CD14-positive monocyte (primary cell): ENCODE measurements at regions not wholly inside any gene's neighbourhood (a gene's known extent, or its start where the extent isn't known, plus 50 kb on each side); places are given as distances from the start of the nearest gene placed in this dataset.

ENCODE experiments used
- DNase-seq, 3 donors: peaks; one replicate each; pipeline ENCODE4 v3.0.0-alpha.2; 2011 to 2022
- H2AFZ ChIP-seq: 2 replicates; pipeline ENCODE4 v1.6.0; 2012; ENCODE audit warnings: mild to moderate bottlenecking, low read depth, low read length, inconsistent platforms; ENCODE audit not compliant: insufficient read depth, poor library complexity, severe bottlenecking
- H3K27ac ChIP-seq, 2 donors: 1 replicate in 1 of 2; 2 replicates in 1 of 2; pipeline ENCODE4 v1.5.1; 2012 to 2013; ENCODE audit warnings: low read length in 2 of 2, control low read depth in 1 of 2, inconsistent platforms in 1 of 2, low read depth in 1 of 2, mild to moderate bottlenecking in 1 of 2
- H3K27me3 ChIP-seq, 2 donors: one replicate each; pipeline versions ENCODE4 v1.6.0 to v1.6.1; 2011 to 2013; ENCODE audit warnings: low read length in 2 of 2; ENCODE audit not compliant: control insufficient read depth in 2 of 2, insufficient read depth in 2 of 2
- H3K36me3 ChIP-seq, 2 donors: replicated peaks in 1 of 2; 1 replicate in 1 of 2; 2 replicates in 1 of 2; pipeline versions ENCODE4 v1.5.1 to v1.6.1; 2012 to 2013; ENCODE audit warnings: low read length in 2 of 2, control low read depth in 1 of 2, inconsistent platforms in 1 of 2, mild to moderate bottlenecking in 1 of 2; ENCODE audit not compliant: insufficient read depth in 2 of 2, control insufficient read depth in 1 of 2
- H3K4me1 ChIP-seq, 2 donors: 1 replicate in 1 of 2; 2 replicates in 1 of 2; pipeline versions ENCODE4 v1.5.1 to v1.6.1; 2012 to 2013; ENCODE audit warnings: low read length in 2 of 2, control low read depth in 1 of 2, inconsistent platforms in 1 of 2, mild to moderate bottlenecking in 1 of 2, moderate library complexity in 1 of 2; ENCODE audit not compliant: insufficient read depth in 2 of 2, control insufficient read depth in 1 of 2
- H3K4me2 ChIP-seq: replicated peaks from 2 replicates; pipeline ENCODE3; 2012; ENCODE audit warnings: low read length, moderate library complexity, mild to moderate bottlenecking; ENCODE audit not compliant: poor library complexity, severe bottlenecking; ENCODE audit errors: extremely low read depth
- H3K4me3 ChIP-seq, 3 experiments: fragments of 200-600 bp in 1 of 3; sonication (generic) in 1 of 3; replicated peaks in 1 of 3; 1 replicate in 2 of 3; 2 replicates in 1 of 3; pipeline ENCODE4 v1.5.1; 2011 to 2013; ENCODE audit warnings: low read length in 3 of 3, mild to moderate bottlenecking in 3 of 3, control low read depth in 2 of 3, low read depth in 2 of 3, inconsistent platforms in 1 of 3, moderate library complexity in 1 of 3
- H3K79me2 ChIP-seq: 2 replicates; pipeline ENCODE4 v1.6.0; 2012; ENCODE audit warnings: mild to moderate bottlenecking, control low read depth, inconsistent platforms, low read length, moderate library complexity; ENCODE audit not compliant: insufficient read depth
- H3K9ac ChIP-seq: 2 replicates; pipeline ENCODE4 v1.6.0; 2017; ENCODE audit warnings: low read length, mild to moderate bottlenecking; ENCODE audit not compliant: insufficient read depth, poor library complexity, severe bottlenecking
- H3K9me3 ChIP-seq, 2 donors: replicated peaks in 1 of 2; 1 replicate in 1 of 2; 2 replicates in 1 of 2; pipeline versions ENCODE4 v1.5.1 to v1.6.1; 2012 to 2013; ENCODE audit warnings: low read length in 2 of 2, control low read depth in 1 of 2; ENCODE audit not compliant: control insufficient read depth in 1 of 2, insufficient read depth in 1 of 2
- H4K20me1 ChIP-seq: 2 replicates; pipeline ENCODE4 v1.6.0; 2012; ENCODE audit warnings: mild to moderate bottlenecking, low read length, control low read depth, moderate library complexity; ENCODE audit not compliant: insufficient read depth
- H3K27ac Mint-ChIP-seq, 7 donors: one replicate each; pipeline ENCODE4 v1.8.0; 2020; ENCODE audit warnings: mild to moderate bottlenecking in 7 of 7, mixed read lengths in 7 of 7, moderate library complexity in 6 of 7, inconsistent platforms in 2 of 7
- H3K27me3 Mint-ChIP-seq, 3 donors: one replicate each; pipeline ENCODE4 v1.8.0; 2021 to 2022; ENCODE audit warnings: low read depth in 3 of 3, mild to moderate bottlenecking in 3 of 3, mixed read lengths in 3 of 3, moderate library complexity in 3 of 3, inconsistent platforms in 1 of 3
- H3K36me3 Mint-ChIP-seq, 2 donors: one replicate each; pipeline ENCODE4 v1.8.0; 2020; ENCODE audit warnings: mixed read lengths in 2 of 2, inconsistent platforms in 1 of 2, mild to moderate bottlenecking in 1 of 2
- H3K4me1 Mint-ChIP-seq: one replicate; pipeline ENCODE4 v1.8.0; 2020; ENCODE audit warnings: mild to moderate bottlenecking, mixed read lengths
- H3K4me3 Mint-ChIP-seq, 2 donors: one replicate each; pipeline ENCODE4 v1.8.0; 2020; ENCODE audit warnings: mild to moderate bottlenecking in 2 of 2, mixed read lengths in 2 of 2, moderate library complexity in 1 of 2
- H3K9me3 Mint-ChIP-seq, 7 donors: one replicate each; pipeline ENCODE4 v1.8.0; 2020 to 2022; ENCODE audit warnings: mixed read lengths in 7 of 7, mild to moderate bottlenecking in 6 of 7, moderate library complexity in 6 of 7, inconsistent platforms in 2 of 7
- WGBS: methylation state at CpG from one replicate; pipeline ENCODE4 v1.1.5; 2013; ENCODE audit warnings: missing lambda C conversion rate; ENCODE audit not compliant: insufficient coverage; 5-methylcytosine and 5-hydroxymethylcytosine counted together
- intact Hi-C, 2 donors: fragments of 100-400 bp; cut with micrococcal nuclease; formaldehyde crosslinking; loops; one replicate each; pipeline versions ENCODE4 v1.15.0 to v1.15.1; 2023
- TF ChIP-seq, protein P1 (sequence below): fragments of 200-600 bp; IDR thresholded peaks from one replicate; pipeline ENCODE4 v1.8.0; 2022; ENCODE audit warnings: antibody characterized with exemption, mild to moderate bottlenecking

DNA sequence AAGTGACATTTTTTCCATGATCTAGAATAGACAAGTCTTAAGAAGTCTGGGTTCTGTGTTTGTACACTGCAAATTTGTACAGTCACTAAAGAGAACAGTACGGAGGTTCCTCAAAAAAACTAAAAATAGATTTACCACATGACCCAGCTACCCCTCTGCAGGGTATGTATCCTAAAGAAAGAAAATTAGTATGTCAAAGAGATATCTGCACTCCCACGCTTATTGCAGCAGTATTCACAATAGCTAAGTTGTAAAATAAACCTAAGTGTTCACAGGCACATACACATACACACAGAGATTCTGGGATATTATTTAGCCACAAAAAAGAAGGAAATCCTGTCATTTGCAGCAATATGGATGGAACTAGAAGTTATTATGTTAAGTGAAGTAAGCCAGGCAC, 120.4 kb downstream of the ZIC1 start:
- Mint-ChIP-seq H3K27me3 (peaks cover 0 to 3% (median 0%) of the 10 kb centered on the region in 3 donors), H3K27ac (no peak overlapping the region), H3K4me1 (no peaks in the 10 kb centered on the region), H3K4me3 (no peak overlapping the region), H3K9me3 (peaks cover 0 to 9% (median 3%) of the 10 kb centered on the region in 7 donors), H3K36me3 (no peaks in the 10 kb centered on the region)
- Histone ChIP-seq H3K9ac (no peak overlapping the region), H4K20me1 (no peaks in the 10 kb centered on the region), H3K4me1 (no peaks in the 10 kb centered on the region), H3K4me2 (no peak overlapping the region), H3K9me3 (peaks cover 0 to 4% of the 10 kb centered on the region in 2 donors), H3K36me3 (no peaks in the 10 kb centered on the region), H3K79me2 (no peaks in the 10 kb centered on the region), H2AFZ (no peak overlapping the region), H3K27ac (no peak overlapping the region), H3K4me3 (no peak overlapping the region), H3K27me3 (no peaks in the 10 kb centered on the region)
- intact Hi-C loops: no loop called here
- WGBS: no CpG with 5 or more reads among the region's 2 CpGs
- DNase-seq: no peak
- TF ChIP-seq, protein P1, sequence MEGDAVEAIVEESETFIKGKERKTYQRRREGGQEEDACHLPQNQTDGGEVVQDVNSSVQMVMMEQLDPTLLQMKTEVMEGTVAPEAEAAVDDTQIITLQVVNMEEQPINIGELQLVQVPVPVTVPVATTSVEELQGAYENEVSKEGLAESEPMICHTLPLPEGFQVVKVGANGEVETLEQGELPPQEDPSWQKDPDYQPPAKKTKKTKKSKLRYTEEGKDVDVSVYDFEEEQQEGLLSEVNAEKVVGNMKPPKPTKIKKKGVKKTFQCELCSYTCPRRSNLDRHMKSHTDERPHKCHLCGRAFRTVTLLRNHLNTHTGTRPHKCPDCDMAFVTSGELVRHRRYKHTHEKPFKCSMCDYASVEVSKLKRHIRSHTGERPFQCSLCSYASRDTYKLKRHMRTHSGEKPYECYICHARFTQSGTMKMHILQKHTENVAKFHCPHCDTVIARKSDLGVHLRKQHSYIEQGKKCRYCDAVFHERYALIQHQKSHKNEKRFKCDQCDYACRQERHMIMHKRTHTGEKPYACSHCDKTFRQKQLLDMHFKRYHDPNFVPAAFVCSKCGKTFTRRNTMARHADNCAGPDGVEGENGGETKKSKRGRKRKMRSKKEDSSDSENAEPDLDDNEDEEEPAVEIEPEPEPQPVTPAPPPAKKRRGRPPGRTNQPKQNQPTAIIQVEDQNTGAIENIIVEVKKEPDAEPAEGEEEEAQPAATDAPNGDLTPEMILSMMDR: no peak

DNA sequence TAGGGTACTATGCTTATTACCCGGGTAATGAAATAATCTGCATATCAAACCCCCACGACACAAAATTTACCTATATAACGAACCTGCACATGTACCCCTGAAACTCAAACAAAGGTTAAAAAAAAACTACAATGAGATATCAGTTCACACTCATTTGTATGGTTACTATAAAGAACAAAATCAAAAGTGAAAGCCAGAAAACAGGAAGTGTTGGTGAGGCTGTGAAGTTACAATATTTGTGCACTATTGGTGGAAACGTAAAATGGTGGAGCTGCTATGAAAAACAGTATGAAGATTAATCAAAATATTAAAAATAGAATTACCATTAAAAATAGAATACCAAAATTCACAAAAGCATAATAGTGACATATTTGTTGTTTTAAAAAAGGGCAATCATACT, 128.9 kb downstream of the ZIC1 start:
- DNase-seq: no peak

More for the DNA sequence above, 128.9 kb downstream of the ZIC1 start:
- TF ChIP-seq, protein P1: no peak
- no peaks in the 10 kb centered on the region for H3K9me3 ChIP-seq
- no peaks in the 10 kb centered on the region for H3K4me1 ChIP-seq
- intact Hi-C loops: no loop called here
- no peak overlapping the region for H2AFZ ChIP-seq
- H3K9ac ChIP-seq: no peak overlapping the region
- no peaks in the 10 kb centered on the region for H3K27me3 ChIP-seq
- Mint-ChIP-seq H3K9me3 (peaks cover 1 to 20% (median 9%) of the 10 kb centered on the region in 7 donors), H3K36me3 (no peaks in the 10 kb centered on the region), H3K4me3 (no peak overlapping the region), H3K27ac (no peak overlapping the region), H3K27me3 (no peaks in the 10 kb centered on the region), H3K4me1 (peaks cover 2% of the 10 kb centered on the region)
- no CpG with 5 or more reads among the region's 4 CpGs for WGBS
- no peak overlapping the region for H3K4me2 ChIP-seq
- H3K4me3 ChIP-seq: no peak overlapping the region
- H3K36me3 ChIP-seq: no peaks in the 10 kb centered on the region
- no peaks in the 10 kb centered on the region for H3K79me2 ChIP-seq
- no peak overlapping the region for H3K27ac ChIP-seq
- no peaks in the 10 kb centered on the region for H4K20me1 ChIP-seq
